ENCODE measurements at regions not wholly inside any gene's neighbourhood (a gene's known extent, or its start where the extent isn't known, plus 50 kb on each side); places are given as distances from the start of the nearest gene placed in this dataset.

- Histone ChIP-seq H2BK5ac (ENCODE audit: low read depth, low read length, poor library complexity, severe bottlenecking) (no peak overlapping the region), H2BK12ac (ENCODE audit: low read length in 2 of 2) (no peak overlapping the region), H3K9me3 (ENCODE audit: control insufficient read depth, low read length) (peaks cover 2% of the 10 kb centered on the region), H4K8ac (ENCODE audit: low read length) (no peak overlapping the region), H3K27me3 (ENCODE audit: control insufficient read depth in 1 of 2, insufficient read depth in 1 of 2, low read length in 2 of 2) (no peaks in the 10 kb centered on the region), H3K79me1 (replicated peaks; ENCODE audit: low read length, poor library complexity, severe bottlenecking) (no peaks in the 10 kb centered on the region), H3K4me2 (ENCODE audit: low read length, poor library complexity, severe bottlenecking) (no peak overlapping the region), H3K23ac (ENCODE audit: low read length in 2 of 2) (no peak overlapping the region), H2AFZ (ENCODE audit: low read depth, low read length) (no peak overlapping the region), H2AK5ac (ENCODE audit: low read length, severe bottlenecking) (no peak overlapping the region), H3K36me3 (ENCODE audit: control insufficient read depth in 1 of 2, insufficient read depth in 2 of 2, low read depth in 1 of 2, low read length in 2 of 2) (no peaks in the 10 kb centered on the region), H3K14ac (ENCODE audit: low read length in 2 of 2) (no peak overlapping the region), H3K9ac (ENCODE audit: low read length) (peak overlapping the region; percentile 77), H3K18ac (ENCODE audit: low read depth in 1 of 2, low read length in 2 of 2) (no peak overlapping the region), H4K91ac (ENCODE audit: low read length) (no peak overlapping the region), H3K4me1 (ENCODE audit: control insufficient read depth, insufficient read depth, low read depth, low read length) (no peaks in the 10 kb centered on the region), H3K4ac (ENCODE audit: low read depth in 1 of 2, low read length in 2 of 2) (no peak overlapping the region), H2BK120ac (ENCODE audit: low read depth, low read length) (no peak overlapping the region), H3K4me3 (ENCODE audit: insufficient read depth in 1 of 2, low read depth in 1 of 2, low read length in 2 of 2) (peak overlapping the region in 1 of 2 experiments; percentile 40), H3K27ac (ENCODE audit: low read length, poor library complexity, severe bottlenecking) (no peak overlapping the region), H2BK15ac (ENCODE audit: low read depth, poor library complexity, severe bottlenecking) (no peak overlapping the region)
- DNase-seq = no peak
- WGBS = 83% methylated on average over 1 of the region's 2 CpGs
Measured at GRCh38 chr5:68070591-68071281, 144.8 kb upstream of the PIK3R1 start.

- Histone ChIP-seq H2BK12ac (ENCODE audit: low read length in 2 of 2) (no peak overlapping the region), H2BK5ac (ENCODE audit: low read depth, low read length, poor library complexity, severe bottlenecking) (no peak overlapping the region), H2AK5ac (ENCODE audit: low read length, severe bottlenecking) (no peak overlapping the region), H3K4me1 (ENCODE audit: control insufficient read depth, insufficient read depth, low read depth, low read length) (no peaks in the 10 kb centered on the region), H3K27me3 (ENCODE audit: control insufficient read depth in 1 of 2, insufficient read depth in 1 of 2, low read length in 2 of 2) (no peaks in the 10 kb centered on the region), H3K23ac (ENCODE audit: low read length in 2 of 2) (no peak overlapping the region), H4K8ac (ENCODE audit: low read length) (no peak overlapping the region), H3K79me1 (replicated peaks; ENCODE audit: low read length, poor library complexity, severe bottlenecking) (no peaks in the 10 kb centered on the region), H3K9me3 (ENCODE audit: control insufficient read depth, low read length) (peaks cover 2% of the 10 kb centered on the region), H3K27ac (ENCODE audit: low read length, poor library complexity, severe bottlenecking) (no peak overlapping the region), H3K4me2 (ENCODE audit: low read length, poor library complexity, severe bottlenecking) (no peak overlapping the region), H3K9ac (ENCODE audit: low read length) (no peak overlapping the region), H2BK15ac (ENCODE audit: low read depth, poor library complexity, severe bottlenecking) (no peak overlapping the region), H2BK120ac (ENCODE audit: low read depth, low read length) (peak overlapping the region; percentile 5), H3K18ac (ENCODE audit: low read depth in 1 of 2, low read length in 2 of 2) (no peak overlapping the region), H2AFZ (ENCODE audit: low read depth, low read length) (no peak overlapping the region), H3K14ac (ENCODE audit: low read length in 2 of 2) (no peak overlapping the region), H3K36me3 (ENCODE audit: control insufficient read depth in 1 of 2, insufficient read depth in 2 of 2, low read depth in 1 of 2, low read length in 2 of 2) (no peaks in the 10 kb centered on the region), H3K4ac (ENCODE audit: low read depth in 1 of 2, low read length in 2 of 2) (no peak overlapping the region), H4K91ac (ENCODE audit: low read length) (no peak overlapping the region), H3K4me3 (ENCODE audit: insufficient read depth in 1 of 2, low read depth in 1 of 2, low read length in 2 of 2) (no peak overlapping the region)
- WGBS = 66% methylated on average over 5 of the region's 5 CpGs
- peak; percentile 25 for DNase-seq
Measured at GRCh38 chr5:68067976-68068603, 147.5 kb upstream of the PIK3R1 start.

GRCh38 chr5:68067291-68067690 lies 148.3 kb upstream of the PIK3R1 start:
- H2BK5ac ChIP-seq (ENCODE audit: low read depth, low read length, poor library complexity, severe bottlenecking) = no peak overlapping the region
- H3K18ac ChIP-seq (ENCODE audit: low read depth in 1 of 2, low read length in 2 of 2) = no peak overlapping the region
- no peak overlapping the region for H2AK5ac ChIP-seq (ENCODE audit: low read length, severe bottlenecking)
- H3K4me2 ChIP-seq (ENCODE audit: low read length, poor library complexity, severe bottlenecking) = no peak overlapping the region
- H3K23ac ChIP-seq (ENCODE audit: low read length in 2 of 2) = no peak overlapping the region
- H3K4ac ChIP-seq (ENCODE audit: low read depth in 1 of 2, low read length in 2 of 2) = no peak overlapping the region
- no peak overlapping the region for H2BK120ac ChIP-seq (ENCODE audit: low read depth, low read length)
- H3K27me3 ChIP-seq (ENCODE audit: control insufficient read depth in 1 of 2, insufficient read depth in 1 of 2, low read length in 2 of 2) = no peaks in the 10 kb centered on the region
- H3K27ac ChIP-seq (ENCODE audit: low read length, poor library complexity, severe bottlenecking) = no peak overlapping the region
- H2AFZ ChIP-seq (ENCODE audit: low read depth, low read length) = no peak overlapping the region
- 80% methylated on average over 1 of the region's 1 CpG for WGBS
- H3K79me1 ChIP-seq (replicated peaks; ENCODE audit: low read length, poor library complexity, severe bottlenecking) = no peaks in the 10 kb centered on the region
- no peak overlapping the region for H3K4me3 ChIP-seq (ENCODE audit: insufficient read depth in 1 of 2, low read depth in 1 of 2, low read length in 2 of 2)
- H4K8ac ChIP-seq (ENCODE audit: low read length) = no peak overlapping the region
- H2BK12ac ChIP-seq (ENCODE audit: low read length in 2 of 2) = no peak overlapping the region
- peaks cover 6% of the 10 kb centered on the region for H3K9me3 ChIP-seq (ENCODE audit: control insufficient read depth, low read length)
- no peak overlapping the region for H2BK15ac ChIP-seq (ENCODE audit: low read depth, poor library complexity, severe bottlenecking)
- H3K36me3 ChIP-seq (ENCODE audit: control insufficient read depth in 1 of 2, insufficient read depth in 2 of 2, low read depth in 1 of 2, low read length in 2 of 2) = no peaks in the 10 kb centered on the region
- H3K9ac ChIP-seq (ENCODE audit: low read length) = no peak overlapping the region
- H3K14ac ChIP-seq (ENCODE audit: low read length in 2 of 2) = no peak overlapping the region
- no peak overlapping the region for H4K91ac ChIP-seq (ENCODE audit: low read length)
- H3K4me1 ChIP-seq (ENCODE audit: control insufficient read depth, insufficient read depth, low read depth, low read length) = no peaks in the 10 kb centered on the region
- DNase-seq = no peak

GRCh38 chr5:68066277-68066955 lies 149.1 kb upstream of the PIK3R1 start:
- Histone ChIP-seq H2BK12ac (ENCODE audit: low read length in 2 of 2) (no peak overlapping the region), H3K27me3 (ENCODE audit: control insufficient read depth in 1 of 2, insufficient read depth in 1 of 2, low read length in 2 of 2) (no peaks in the 10 kb centered on the region), H3K4ac (ENCODE audit: low read depth in 1 of 2, low read length in 2 of 2) (no peak overlapping the region), H3K4me3 (ENCODE audit: insufficient read depth in 1 of 2, low read depth in 1 of 2, low read length in 2 of 2) (no peak overlapping the region), H2AK5ac (ENCODE audit: low read length, severe bottlenecking) (no peak overlapping the region), H4K91ac (ENCODE audit: low read length) (no peak overlapping the region), H2BK5ac (ENCODE audit: low read depth, low read length, poor library complexity, severe bottlenecking) (no peak overlapping the region), H4K8ac (ENCODE audit: low read length) (no peak overlapping the region), H3K4me2 (ENCODE audit: low read length, poor library complexity, severe bottlenecking) (no peak overlapping the region), H3K9ac (ENCODE audit: low read length) (no peak overlapping the region), H3K27ac (ENCODE audit: low read length, poor library complexity, severe bottlenecking) (no peak overlapping the region), H3K23ac (ENCODE audit: low read length in 2 of 2) (no peak overlapping the region), H3K79me1 (replicated peaks; ENCODE audit: low read length, poor library complexity, severe bottlenecking) (no peaks in the 10 kb centered on the region), H2BK15ac (ENCODE audit: low read depth, poor library complexity, severe bottlenecking) (no peak overlapping the region), H3K9me3 (ENCODE audit: control insufficient read depth, low read length) (peaks cover 7% of the 10 kb centered on the region), H3K14ac (ENCODE audit: low read length in 2 of 2) (no peak overlapping the region), H3K36me3 (ENCODE audit: control insufficient read depth in 1 of 2, insufficient read depth in 2 of 2, low read depth in 1 of 2, low read length in 2 of 2) (no peaks in the 10 kb centered on the region), H3K18ac (ENCODE audit: low read depth in 1 of 2, low read length in 2 of 2) (no peak overlapping the region), H3K4me1 (ENCODE audit: control insufficient read depth, insufficient read depth, low read depth, low read length) (no peaks in the 10 kb centered on the region), H2AFZ (ENCODE audit: low read depth, low read length) (no peak overlapping the region), H2BK120ac (ENCODE audit: low read depth, low read length) (no peak overlapping the region)
- 76% methylated on average over 3 of the region's 3 CpGs for WGBS
- no peak for DNase-seq
